Central memory CD8-positive, alpha-beta T cell (primary cell): ENCODE measurements at regions not wholly inside any gene's neighbourhood (a gene's known extent, or its start where the extent isn't known, plus 50 kb on each side); places are given as distances from the start of the nearest gene placed in this dataset.

Source experiments
- ATAC-seq: fragments of 150-1000 bp; cut with Tn5 transposase; replicated peaks from 2 replicates; pipeline ENCODE4 v1.10.0; 2022; ENCODE audit warnings: mild to moderate bottlenecking, moderate FRiP score, moderate number of reproducible peaks; ENCODE audit not compliant: poor library complexity, severe bottlenecking; ENCODE audit errors: extremely low read depth
- DNase-seq, 2 donors: peaks; one replicate each; pipeline ENCODE4 v3.0.0; 2021; ENCODE audit warnings: low spot score in 2 of 2
- H3K27ac Mint-ChIP-seq: one replicate; pipeline ENCODE4 v1.8.0; 2022; ENCODE audit warnings: low read depth, mild to moderate bottlenecking, moderate library complexity, mixed read lengths
- H3K27me3 Mint-ChIP-seq: one replicate; pipeline ENCODE4 v1.8.0; 2022; ENCODE audit warnings: mixed read lengths
- H3K36me3 Mint-ChIP-seq: one replicate; pipeline ENCODE4 v1.8.0; 2022; ENCODE audit warnings: mild to moderate bottlenecking, moderate library complexity, mixed read lengths; ENCODE audit not compliant: insufficient read depth
- H3K4me1 Mint-ChIP-seq: one replicate; pipeline ENCODE4 v1.8.0; 2022; ENCODE audit warnings: mixed read lengths
- H3K4me3 Mint-ChIP-seq: one replicate; pipeline ENCODE4 v1.8.0; 2022; ENCODE audit warnings: mild to moderate bottlenecking, moderate library complexity, mixed read lengths
- H3K9me3 Mint-ChIP-seq: one replicate; pipeline ENCODE4 v1.8.0; 2022; ENCODE audit warnings: mixed read lengths

DNA sequence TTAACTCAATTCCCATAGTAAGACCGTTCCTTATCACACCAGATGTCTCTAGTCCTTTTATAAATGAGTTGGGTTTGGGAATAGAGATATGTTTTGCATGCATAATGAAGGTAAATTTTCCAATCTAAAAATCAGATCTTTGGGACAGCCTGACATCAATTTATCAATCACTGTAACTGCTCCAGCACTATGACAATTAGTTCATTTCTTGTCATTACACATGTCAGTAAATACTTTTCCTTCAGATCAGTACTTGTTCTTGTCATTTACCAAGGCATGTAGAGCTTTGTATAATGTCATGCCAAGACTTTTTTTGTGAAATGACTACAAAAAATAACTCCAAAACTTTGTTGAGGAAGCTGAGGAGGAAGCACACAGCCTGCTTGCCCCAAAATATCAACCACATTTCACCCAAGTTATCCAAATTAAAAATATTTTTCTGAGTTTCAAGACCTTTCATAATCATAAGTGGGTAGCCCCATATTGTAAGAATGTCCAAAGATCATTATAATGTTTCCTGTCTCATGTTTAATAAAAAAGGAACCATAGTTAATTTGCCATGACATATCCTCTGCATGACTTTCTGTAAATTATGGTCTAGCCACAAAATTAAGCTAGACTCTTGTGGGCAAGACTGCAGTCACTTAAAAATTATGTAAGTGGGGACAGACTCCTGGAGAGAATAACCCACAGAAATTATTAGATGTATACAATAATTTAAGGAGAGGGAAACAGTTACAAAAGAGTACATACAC lies 586.8 kb downstream of the TBC1D4 start:
- Mint-ChIP-seq H3K4me3 (no peak overlapping the region), H3K36me3 (no peaks in the 10 kb centered on the region), H3K4me1 (peaks cover 6% of the 10 kb centered on the region), H3K27me3 (peaks cover 45% of the 10 kb centered on the region), H3K27ac (no peak overlapping the region), H3K9me3 (no peaks in the 10 kb centered on the region)
- no peak for DNase-seq
- ATAC-seq: no peak

DNA sequence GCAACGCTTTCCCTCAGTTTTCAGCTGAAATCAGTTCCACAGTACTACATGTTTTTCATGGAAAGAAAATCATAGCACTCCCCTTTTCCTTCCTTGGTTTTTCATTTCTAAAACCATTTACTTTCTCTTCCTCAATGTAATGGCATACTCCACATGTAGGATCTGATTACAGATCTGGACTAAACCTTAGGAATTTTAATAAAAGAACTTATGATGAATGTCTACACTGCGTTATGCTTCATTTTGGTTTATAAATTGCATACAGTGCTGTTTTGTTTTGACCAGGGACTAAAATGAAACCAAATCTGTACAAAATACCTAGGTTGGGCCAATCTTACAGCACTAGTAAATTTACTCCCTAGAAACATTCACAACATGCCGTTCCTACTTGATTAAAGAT lies 589.9 kb downstream of the TBC1D4 start:
- H3K4me1 Mint-ChIP-seq: peaks cover 6% of the 10 kb centered on the region
- H3K36me3 Mint-ChIP-seq: no peaks in the 10 kb centered on the region
- ATAC-seq (no peak), DNase-seq (no peak)
- H3K9me3 Mint-ChIP-seq: no peaks in the 10 kb centered on the region
- H3K27me3 Mint-ChIP-seq: peaks cover 45% of the 10 kb centered on the region
- H3K4me3 Mint-ChIP-seq: no peak overlapping the region
- H3K27ac Mint-ChIP-seq: no peak overlapping the region

- DNase-seq: no peak
- H3K36me3 Mint-ChIP-seq: no peaks in the 10 kb centered on the region
- no peaks in the 10 kb centered on the region for H3K9me3 Mint-ChIP-seq
- H3K27me3 Mint-ChIP-seq: peaks cover 43% of the 10 kb centered on the region
- no peak for ATAC-seq
- no peak overlapping the region for H3K4me3 Mint-ChIP-seq
- peaks cover 6% of the 10 kb centered on the region for H3K4me1 Mint-ChIP-seq
- no peak overlapping the region for H3K27ac Mint-ChIP-seq
These were observed 590.4 kb downstream of the TBC1D4 start for GRCh38 chr13:74891610-74892009.

DNA sequence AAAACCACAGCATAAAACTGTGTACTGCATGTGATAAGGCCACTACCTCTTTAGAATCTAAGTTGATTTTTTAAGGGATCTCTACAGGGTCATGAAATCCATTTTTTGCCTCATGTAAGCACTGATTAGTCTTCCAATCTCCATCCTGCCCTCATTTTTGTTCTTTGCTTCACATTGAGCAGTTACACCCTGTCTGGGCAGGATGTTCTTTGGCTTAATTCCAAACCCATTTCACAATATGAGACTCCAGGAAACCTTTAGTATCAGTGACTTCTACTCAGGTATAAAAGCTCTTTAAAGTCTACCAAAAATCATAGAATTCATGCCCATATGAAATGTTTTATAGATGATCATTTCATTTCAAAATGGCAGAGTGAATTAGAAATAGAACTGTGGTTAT lies 592.6 kb downstream of the TBC1D4 start:
- Mint-ChIP-seq H3K36me3 (no peaks in the 10 kb centered on the region), H3K9me3 (no peaks in the 10 kb centered on the region), H3K4me3 (no peak overlapping the region), H3K4me1 (peaks cover 6% of the 10 kb centered on the region), H3K27ac (no peak overlapping the region), H3K27me3 (peaks cover 30% of the 10 kb centered on the region)
- DNase-seq (no peak), ATAC-seq (no peak)

DNA sequence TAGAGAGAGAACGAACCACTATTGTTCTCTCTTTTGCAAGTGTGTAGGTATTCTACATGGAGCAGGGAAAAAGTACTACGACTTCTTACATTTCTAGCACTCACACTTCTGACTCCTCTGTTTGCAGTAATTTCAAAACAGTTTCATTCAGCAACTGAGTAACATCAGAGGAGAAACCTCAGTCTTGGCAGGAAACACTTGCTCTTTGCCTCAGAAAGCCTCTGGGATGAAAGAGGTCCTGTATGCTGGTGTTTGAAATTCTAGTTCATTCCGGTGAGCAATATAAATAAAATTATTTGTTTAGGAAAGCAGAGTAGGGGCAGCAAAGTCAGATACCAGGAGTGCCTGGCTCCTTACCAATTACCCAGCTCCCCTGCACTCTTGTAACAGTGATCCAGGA lies 595.5 kb downstream of the TBC1D4 start:
- no peak overlapping the region for H3K4me3 Mint-ChIP-seq
- H3K27ac Mint-ChIP-seq: no peak overlapping the region
- H3K4me1 Mint-ChIP-seq: no peaks in the 10 kb centered on the region
- H3K36me3 Mint-ChIP-seq: no peaks in the 10 kb centered on the region
- no peaks in the 10 kb centered on the region for H3K9me3 Mint-ChIP-seq
- H3K27me3 Mint-ChIP-seq: peaks cover 2% of the 10 kb centered on the region
- DNase-seq: no peak
- ATAC-seq: no peak

GRCh38 chr13:74883834-74884233 lies 598.1 kb downstream of the TBC1D4 start:
- no peaks in the 10 kb centered on the region for H3K4me1 Mint-ChIP-seq
- no peaks in the 10 kb centered on the region for H3K9me3 Mint-ChIP-seq
- no peak overlapping the region for H3K27ac Mint-ChIP-seq
- ATAC-seq: no peak
- no peaks in the 10 kb centered on the region for H3K27me3 Mint-ChIP-seq
- no peak overlapping the region for H3K4me3 Mint-ChIP-seq
- no peak for DNase-seq
- no peaks in the 10 kb centered on the region for H3K36me3 Mint-ChIP-seq

- H3K9me3 Mint-ChIP-seq: peaks cover 5% of the 10 kb centered on the region
- ATAC-seq (no peak), DNase-seq (no peak)
- no peak overlapping the region for H3K27ac Mint-ChIP-seq
- no peaks in the 10 kb centered on the region for H3K27me3 Mint-ChIP-seq
- H3K4me1 Mint-ChIP-seq: no peaks in the 10 kb centered on the region
- no peak overlapping the region for H3K4me3 Mint-ChIP-seq
- H3K36me3 Mint-ChIP-seq: no peaks in the 10 kb centered on the region
These were observed 610.4 kb downstream of the TBC1D4 start for GRCh38 chr13:74871369-74872070.

GRCh38 chr13:74870865-74871264 lies 611.1 kb downstream of the TBC1D4 start:
- no peak overlapping the region for H3K4me3 Mint-ChIP-seq
- peaks cover 5% of the 10 kb centered on the region for H3K9me3 Mint-ChIP-seq
- no peak for DNase-seq
- no peaks in the 10 kb centered on the region for H3K36me3 Mint-ChIP-seq
- ATAC-seq: no peak
- H3K27ac Mint-ChIP-seq: no peak overlapping the region
- no peaks in the 10 kb centered on the region for H3K27me3 Mint-ChIP-seq
- H3K4me1 Mint-ChIP-seq: no peaks in the 10 kb centered on the region

GRCh38 chr13:74869846-74870245 lies 612.1 kb downstream of the TBC1D4 start:
- no peak for ATAC-seq

DNA sequence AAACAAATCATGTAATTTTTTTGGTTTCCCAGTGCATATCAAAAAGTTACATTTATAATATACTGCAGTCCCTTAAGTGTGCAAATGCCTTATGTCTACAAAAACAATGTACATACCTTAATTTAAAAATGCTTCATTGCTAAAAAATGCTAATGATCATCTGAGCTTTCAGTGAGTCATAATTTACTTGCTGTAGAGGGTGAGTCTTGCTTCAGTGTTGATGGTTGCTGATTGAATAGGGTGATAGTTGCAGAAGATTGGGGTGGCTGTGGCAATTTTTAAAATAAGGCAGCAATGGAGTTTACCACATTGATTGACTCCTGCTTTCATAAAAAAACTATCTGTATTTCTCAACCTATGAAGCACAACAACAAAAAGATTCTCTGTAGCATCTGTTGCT lies 613.9 kb downstream of the TBC1D4 start:
- H3K4me1 Mint-ChIP-seq: no peaks in the 10 kb centered on the region
- H3K27me3 Mint-ChIP-seq: no peaks in the 10 kb centered on the region
- H3K9me3 Mint-ChIP-seq: peaks cover 5% of the 10 kb centered on the region
- no peaks in the 10 kb centered on the region for H3K36me3 Mint-ChIP-seq
- no peak overlapping the region for H3K4me3 Mint-ChIP-seq
- ATAC-seq: no peak
- no peak for DNase-seq
- no peak overlapping the region for H3K27ac Mint-ChIP-seq

More at GRCh38 chr13:74869846-74870245, 612.1 kb downstream of the TBC1D4 start:
- Mint-ChIP-seq H3K4me1 (no peaks in the 10 kb centered on the region), H3K36me3 (no peaks in the 10 kb centered on the region), H3K9me3 (peaks cover 5% of the 10 kb centered on the region), H3K27me3 (no peaks in the 10 kb centered on the region), H3K4me3 (no peak overlapping the region), H3K27ac (no peak overlapping the region)
- no peak for DNase-seq

GRCh38 chr13:74867460-74867859 lies 614.5 kb downstream of the TBC1D4 start:
- DNase-seq (no peak), ATAC-seq (no peak)
- H3K4me1 Mint-ChIP-seq: no peaks in the 10 kb centered on the region
- H3K9me3 Mint-ChIP-seq: peaks cover 5% of the 10 kb centered on the region
- H3K4me3 Mint-ChIP-seq: no peak overlapping the region
- no peak overlapping the region for H3K27ac Mint-ChIP-seq
- no peaks in the 10 kb centered on the region for H3K36me3 Mint-ChIP-seq
- peaks cover 4% of the 10 kb centered on the region for H3K27me3 Mint-ChIP-seq

DNA sequence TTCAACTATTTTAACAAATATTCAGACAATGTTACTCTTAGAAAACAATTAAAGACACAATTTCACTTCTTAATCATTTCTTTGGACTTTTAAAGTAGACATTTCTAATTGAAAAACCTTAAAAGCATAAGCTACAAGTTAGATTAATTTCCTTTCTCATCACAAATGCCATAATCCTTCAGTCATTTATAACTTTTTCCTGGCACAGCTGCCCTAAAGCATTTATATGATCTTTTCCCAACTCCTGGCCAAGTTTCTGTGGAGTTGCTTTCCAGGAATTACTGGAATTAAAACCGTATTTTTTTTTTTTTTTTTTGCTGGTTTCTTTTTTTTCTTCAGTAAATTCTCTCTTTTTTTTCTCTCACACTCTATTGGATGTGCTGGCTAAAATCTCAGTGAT lies 615.9 kb downstream of the TBC1D4 start:
- DNase-seq: no peak
- H3K27ac Mint-ChIP-seq: no peak overlapping the region
- no peak overlapping the region for H3K4me3 Mint-ChIP-seq
- no peaks in the 10 kb centered on the region for H3K4me1 Mint-ChIP-seq
- H3K36me3 Mint-ChIP-seq: no peaks in the 10 kb centered on the region
- peaks cover 9% of the 10 kb centered on the region for H3K27me3 Mint-ChIP-seq
- no peak for ATAC-seq
- H3K9me3 Mint-ChIP-seq: peaks cover 5% of the 10 kb centered on the region

- H3K4me3 Mint-ChIP-seq: no peak overlapping the region
These were observed 616.3 kb downstream of the TBC1D4 start for GRCh38 chr13:74865656-74866055.

More at GRCh38 chr13:74865656-74866055, 616.3 kb downstream of the TBC1D4 start:
- no peaks in the 10 kb centered on the region for H3K4me1 Mint-ChIP-seq
- H3K9me3 Mint-ChIP-seq: peaks cover 5% of the 10 kb centered on the region
- no peak for ATAC-seq
- no peak overlapping the region for H3K27ac Mint-ChIP-seq
- H3K36me3 Mint-ChIP-seq: no peaks in the 10 kb centered on the region
- peaks cover 9% of the 10 kb centered on the region for H3K27me3 Mint-ChIP-seq
- DNase-seq: no peak
